ENCODE measurements at regions not wholly inside any gene's neighbourhood (a gene's known extent, or its start where the extent isn't known, plus 50 kb on each side); places are given as distances from the start of the nearest gene placed in this dataset.

DNA sequence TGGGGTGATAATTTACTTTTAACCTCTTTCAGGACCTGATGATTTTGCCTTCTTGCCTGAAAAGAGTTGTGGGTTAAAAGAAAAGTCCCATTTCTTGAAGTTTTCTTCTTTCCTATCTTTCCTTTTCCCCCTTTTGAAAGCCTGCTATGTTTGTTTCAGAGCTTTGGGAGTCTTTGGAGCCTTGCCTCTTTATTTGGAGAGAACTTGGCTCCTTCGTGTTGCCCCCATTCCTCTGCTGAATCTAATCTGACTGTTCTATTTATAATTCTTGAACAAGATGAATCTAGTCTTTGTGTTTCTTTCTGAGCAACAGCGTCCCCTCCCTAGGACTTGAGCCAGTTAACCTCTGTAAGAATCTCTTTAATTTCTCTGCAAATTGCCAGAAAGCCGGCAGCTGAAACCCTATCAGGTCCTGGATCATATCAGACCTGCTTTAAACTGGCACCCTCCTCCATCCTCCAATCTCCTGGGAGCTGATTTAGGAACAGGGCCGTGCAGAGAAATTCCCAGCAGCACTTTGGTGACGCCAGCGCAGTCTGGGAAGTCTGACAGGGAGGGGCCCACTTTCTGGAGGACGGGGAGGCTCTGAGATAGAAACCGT is 289.1 kb upstream of the SORL1-AS1 start:
- TF ChIP-seq, protein P1, sequence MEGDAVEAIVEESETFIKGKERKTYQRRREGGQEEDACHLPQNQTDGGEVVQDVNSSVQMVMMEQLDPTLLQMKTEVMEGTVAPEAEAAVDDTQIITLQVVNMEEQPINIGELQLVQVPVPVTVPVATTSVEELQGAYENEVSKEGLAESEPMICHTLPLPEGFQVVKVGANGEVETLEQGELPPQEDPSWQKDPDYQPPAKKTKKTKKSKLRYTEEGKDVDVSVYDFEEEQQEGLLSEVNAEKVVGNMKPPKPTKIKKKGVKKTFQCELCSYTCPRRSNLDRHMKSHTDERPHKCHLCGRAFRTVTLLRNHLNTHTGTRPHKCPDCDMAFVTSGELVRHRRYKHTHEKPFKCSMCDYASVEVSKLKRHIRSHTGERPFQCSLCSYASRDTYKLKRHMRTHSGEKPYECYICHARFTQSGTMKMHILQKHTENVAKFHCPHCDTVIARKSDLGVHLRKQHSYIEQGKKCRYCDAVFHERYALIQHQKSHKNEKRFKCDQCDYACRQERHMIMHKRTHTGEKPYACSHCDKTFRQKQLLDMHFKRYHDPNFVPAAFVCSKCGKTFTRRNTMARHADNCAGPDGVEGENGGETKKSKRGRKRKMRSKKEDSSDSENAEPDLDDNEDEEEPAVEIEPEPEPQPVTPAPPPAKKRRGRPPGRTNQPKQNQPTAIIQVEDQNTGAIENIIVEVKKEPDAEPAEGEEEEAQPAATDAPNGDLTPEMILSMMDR (IDR thresholded peaks at IDR 0.05), result no peak
- no peak for TF ChIP-seq POLR2A (IDR thresholded peaks at IDR 0.05)
